Frontal cortex (tissue), 3 donors: ENCODE measurements at regions not wholly inside any gene's neighbourhood (a gene's known extent, or its start where the extent isn't known, plus 50 kb on each side); places are given as distances from the start of the nearest gene placed in this dataset.
"Not testable (repeated sequence)": the region's sequence is repeated elsewhere in the genome, so short reads cannot be mapped to it uniquely, and the experiment has no call there.

ENCODE experiments used
- DNase-seq, 2 donors: peaks; one replicate each; pipeline ENCODE4 v3.0.0; 2012; ENCODE audit warnings: low spot score in 2 of 2
- FAIRE-seq: peaks from 2 replicates; lab custom pipeline; 2012; peaks lifted over from hg19 to GRCh38; lab: Jason Lieb, UNC
- donor health status: control.
- donor health status: control.
- donor health status: control.

- no peak for FAIRE-seq
- no peak for DNase-seq
These were observed 1667.8 kb downstream of the PLA2G4A start for GRCh38 chr1:188496506-188496905.

- FAIRE-seq, result peak; percentile 71
- no peak for DNase-seq
These were observed 1668.3 kb downstream of the PLA2G4A start for GRCh38 chr1:188497020-188497419.

GRCh38 chr1:188499690-188500089 is 1670.9 kb downstream of the PLA2G4A start:
- DNase-seq (no peak), FAIRE-seq (no peak)

GRCh38 chr1:188514917-188515316 is 1686.2 kb downstream of the PLA2G4A start:
- FAIRE-seq (no peak), DNase-seq (no peak)

GRCh38 chr1:188517139-188517538 is 1688.4 kb downstream of the PLA2G4A start:
- FAIRE-seq, result no peak
- DNase-seq, result no peak

GRCh38 chr1:188551176-188551575 is 1722.4 kb downstream of the PLA2G4A start:
- no peak for FAIRE-seq

GRCh38 chr1:188557053-188557452 is 1728.3 kb downstream of the PLA2G4A start:
- no peak for FAIRE-seq
- no peak for DNase-seq

More at GRCh38 chr1:188551176-188551575, 1722.4 kb downstream of the PLA2G4A start:
- no peak for DNase-seq

- DNase-seq, result no peak
- no peak for FAIRE-seq
These were observed 1754.3 kb downstream of the PLA2G4A start for GRCh38 chr1:188582911-188583532.

- DNase-seq (no peak), FAIRE-seq (no peak)
These were observed 1755.4 kb downstream of the PLA2G4A start for GRCh38 chr1:188584119-188584518.

GRCh38 chr1:188590641-188591040 is 1761.9 kb downstream of the PLA2G4A start:
- FAIRE-seq (no peak), DNase-seq (no peak)

GRCh38 chr1:188594542-188595235 is 1765.9 kb downstream of the PLA2G4A start:
- DNase-seq (no peak), FAIRE-seq (no peak)

- DNase-seq, result no peak
- FAIRE-seq, result no peak
These were observed 1770.6 kb downstream of the PLA2G4A start for GRCh38 chr1:188599313-188599712.

GRCh38 chr1:188611432-188611831 is 1782.7 kb downstream of the PLA2G4A start:
- no peak for DNase-seq
- FAIRE-seq, result no peak

- no peak for FAIRE-seq
- no peak for DNase-seq
These were observed 1786.6 kb downstream of the PLA2G4A start for GRCh38 chr1:188615321-188615720.

GRCh38 chr1:188620236-188620635 is 1791.5 kb downstream of the PLA2G4A start:
- no peak for FAIRE-seq

GRCh38 chr1:188641566-188642211 is 1812.9 kb downstream of the PLA2G4A start:
- FAIRE-seq, result no peak
- no peak for DNase-seq

More at GRCh38 chr1:188620236-188620635, 1791.5 kb downstream of the PLA2G4A start:
- DNase-seq, result no peak

- DNase-seq (no peak), FAIRE-seq (no peak)
These were observed 1814.0 kb downstream of the PLA2G4A start for GRCh38 chr1:188642704-188643103.

- DNase-seq, result no peak
- no peak for FAIRE-seq
These were observed 1823.9 kb downstream of the PLA2G4A start for GRCh38 chr1:188652678-188653077.

- not testable (repeated sequence) for FAIRE-seq, DNase-seq
These were observed 1821.7 kb downstream of the BRINP3 start for GRCh38 chr1:188655966-188656365.

- no peak for DNase-seq
- FAIRE-seq, result no peak
These were observed 1817.1 kb downstream of the BRINP3 start for GRCh38 chr1:188660572-188660971.

GRCh38 chr1:188665477-188665876 is 1812.2 kb downstream of the BRINP3 start:
- no peak for FAIRE-seq
- DNase-seq, result no peak
